Fibroblast of gingiva (primary cell): ENCODE measurements at regions not wholly inside any gene's neighbourhood (a gene's known extent, or its start where the extent isn't known, plus 50 kb on each side); places are given as distances from the start of the nearest gene placed in this dataset.

ENCODE experiments used
- DNase-seq: peaks from one replicate; pipeline ENCODE4 v3.0.0-alpha.2; 2011; ENCODE audit warnings: low read depth

- no peak for DNase-seq
These were observed 1445.1 kb upstream of the CADM2 start for GRCh38 chr3:83513677-83514076.

- DNase-seq, result no peak
These were observed 1444.5 kb upstream of the CADM2 start for GRCh38 chr3:83514130-83514914.

- no peak for DNase-seq
These were observed 1443.7 kb upstream of the CADM2 start for GRCh38 chr3:83515123-83515522.

- peak; percentile 45 for DNase-seq
These were observed 1435.2 kb upstream of the CADM2 start for GRCh38 chr3:83523470-83524073.

GRCh38 chr3:83524901-83525300, 1433.9 kb upstream of the CADM2 start:
- DNase-seq, result no peak

GRCh38 chr3:83559082-83559481, 1399.7 kb upstream of the CADM2 start:
- no peak for DNase-seq

GRCh38 chr3:83567935-83568334, 1390.9 kb upstream of the CADM2 start:
- no peak for DNase-seq

- no peak for DNase-seq
These were observed 1377.2 kb upstream of the CADM2 start for GRCh38 chr3:83581546-83581945.

- peak; percentile 11 for DNase-seq
These were observed 1357.1 kb upstream of the CADM2 start for GRCh38 chr3:83601704-83602103.

- no peak for DNase-seq
These were observed 1336.3 kb upstream of the CADM2 start for GRCh38 chr3:83622526-83622925.

GRCh38 chr3:83625261-83625660, 1333.5 kb upstream of the CADM2 start:
- no peak for DNase-seq

- no peak for DNase-seq
These were observed 1330.3 kb upstream of the CADM2 start for GRCh38 chr3:83628471-83628870.

- peak; percentile 50 for DNase-seq
These were observed 1326.3 kb upstream of the CADM2 start for GRCh38 chr3:83632526-83632925.

- DNase-seq, result no peak
These were observed 1325.0 kb upstream of the CADM2 start for GRCh38 chr3:83633758-83634157.

GRCh38 chr3:83649692-83650091, 1309.1 kb upstream of the CADM2 start:
- no peak for DNase-seq

GRCh38 chr3:83655083-83655482, 1303.7 kb upstream of the CADM2 start:
- no peak for DNase-seq

GRCh38 chr3:83662381-83662960, 1296.3 kb upstream of the CADM2 start:
- DNase-seq, result no peak

GRCh38 chr3:83670416-83670815, 1288.4 kb upstream of the CADM2 start:
- no peak for DNase-seq

- no peak for DNase-seq
These were observed 1274.7 kb upstream of the CADM2 start for GRCh38 chr3:83683937-83684598.

- DNase-seq, result no peak
These were observed 1252.1 kb upstream of the CADM2 start for GRCh38 chr3:83706669-83707068.

GRCh38 chr3:83715307-83715706, 1243.5 kb upstream of the CADM2 start:
- DNase-seq, result no peak

GRCh38 chr3:83729576-83729975, 1229.2 kb upstream of the CADM2 start:
- no peak for DNase-seq

GRCh38 chr3:83734656-83735055, 1224.1 kb upstream of the CADM2 start:
- no peak for DNase-seq
